ENCODE measurements at regions not wholly inside any gene's neighbourhood (a gene's known extent, or its start where the extent isn't known, plus 50 kb on each side); places are given as distances from the start of the nearest gene placed in this dataset.

GRCh38 chrX:45347877-45348276 is 147.2 kb upstream of the DIPK2B start:
- TF ChIP-seq CTCF (IDR thresholded peaks at IDR 0.05) (no peak), ZFX (IDR thresholded peaks at IDR 0.05; ENCODE audit: borderline replicate concordance) (no peak)
